PC-9 (cell line): ENCODE measurements at regions not wholly inside any gene's neighbourhood (a gene's known extent, or its start where the extent isn't known, plus 50 kb on each side); places are given as distances from the start of the nearest gene placed in this dataset.

Experiments used
- BruUV-seq: library from RNA; stranded (reverse); fragments of 400-500 nt; replicated peaks from 2 replicates; lab custom pipeline; 2021; lab: Mats Ljungman, UMichigan
- CTCF ChIA-PET: fragments of 300-600 bp; sonication (Branson Sonifier 250); formaldehyde crosslinking; loops from one replicate; lab custom pipeline; 2022; ENCODE audit warnings: antibody characterized with exemption; lab: Charles Lee
- POLR2A ChIA-PET: fragments of 300-600 bp; sonication (Branson Sonifier 250); formaldehyde crosslinking; loops from one replicate; lab custom pipeline; 2022; ENCODE audit warnings: antibody characterized with exemption; ENCODE audit not compliant: unreplicated experiment; lab: Charles Lee
- DNase-seq, 2 experiments: peaks; one replicate each; pipeline versions ENCODE4 v3.0.0 to v3.0.0-alpha.2; 2015 to 2022; ENCODE audit warnings: mixed read lengths in 1 of 2
- H2AFZ ChIP-seq: fragments of 200-600 bp; sonication (generic); 2 replicates; pipeline ENCODE4 v1.8.1; 2017; ENCODE audit warnings: antibody characterized with exemption
- H3F3A ChIP-seq: fragments of 200-600 bp; sonication (generic); 2 replicates; pipeline ENCODE4 v1.8.1; 2017; ENCODE audit warnings: antibody characterized with exemption, mild to moderate bottlenecking, low read depth; ENCODE audit not compliant: insufficient read depth
- H3K27ac ChIP-seq: fragments of 200-600 bp; sonication (generic); 2 replicates; pipeline ENCODE4 v1.6.1; 2016; ENCODE audit warnings: mixed run types
- H3K27me3 ChIP-seq: fragments of 200-600 bp; sonication (generic); 2 replicates; pipeline ENCODE4 v1.6.1; 2016; ENCODE audit warnings: low read depth, mixed run types; ENCODE audit not compliant: insufficient read depth
- H3K36me3 ChIP-seq: fragments of 200-600 bp; sonication (generic); 2 replicates; pipeline ENCODE4 v1.6.1; 2016; ENCODE audit warnings: low read depth, mixed run types
- H3K4me1 ChIP-seq: fragments of 200-600 bp; sonication (generic); replicated peaks from 2 replicates; pipeline ENCODE4 v1.6.1; 2016; ENCODE audit warnings: mixed run types; ENCODE audit not compliant: insufficient read depth
- H3K4me2 ChIP-seq: fragments of 200-600 bp; sonication (generic); 2 replicates; pipeline ENCODE4 v1.6.1; 2017; ENCODE audit warnings: mixed run types
- H3K4me3 ChIP-seq: fragments of 200-600 bp; sonication (generic); 2 replicates; pipeline ENCODE4 v1.6.1; 2016; ENCODE audit warnings: mixed run types
- H3K79me2 ChIP-seq: fragments of 200-600 bp; sonication (generic); 2 replicates; pipeline ENCODE4 v1.6.1; 2017; ENCODE audit warnings: low read depth, mixed run types
- H3K9me2 ChIP-seq: fragments of 200-600 bp; sonication (generic); 2 replicates; pipeline ENCODE4 v1.8.1; 2017; ENCODE audit warnings: mild to moderate bottlenecking; ENCODE audit not compliant: insufficient read depth
- H3K9me3 ChIP-seq: fragments of 200-600 bp; sonication (generic); 2 replicates; pipeline ENCODE4 v1.8.1; 2016; ENCODE audit warnings: low read depth; ENCODE audit not compliant: insufficient read depth
- H4K20me1 ChIP-seq: fragments of 200-600 bp; sonication (generic); 2 replicates; pipeline ENCODE4 v1.8.1; 2017; ENCODE audit not compliant: insufficient read depth
- EZH2 ChIP-seq: fragments of 200-600 bp; sonication (generic); IDR thresholded peaks from 2 replicates; pipeline ENCODE4 v1.8.0; 2017; ENCODE audit warnings: antibody characterized with exemption, low read depth
- intact Hi-C: fragments of 100-400 bp; cut with micrococcal nuclease; formaldehyde crosslinking; loops from one replicate; pipeline ENCODE4 v1.10.0; 2022; ENCODE audit not compliant: unreplicated experiment
- TF ChIP-seq, protein P1 (sequence below): fragments of 200-600 bp; sonication (generic); conservative IDR thresholded peaks from 2 replicates; pipeline ENCODE4 v1.6.1; 2017; ENCODE audit warnings: mixed run types, antibody characterized with exemption, mild to moderate bottlenecking, moderate library complexity

DNA sequence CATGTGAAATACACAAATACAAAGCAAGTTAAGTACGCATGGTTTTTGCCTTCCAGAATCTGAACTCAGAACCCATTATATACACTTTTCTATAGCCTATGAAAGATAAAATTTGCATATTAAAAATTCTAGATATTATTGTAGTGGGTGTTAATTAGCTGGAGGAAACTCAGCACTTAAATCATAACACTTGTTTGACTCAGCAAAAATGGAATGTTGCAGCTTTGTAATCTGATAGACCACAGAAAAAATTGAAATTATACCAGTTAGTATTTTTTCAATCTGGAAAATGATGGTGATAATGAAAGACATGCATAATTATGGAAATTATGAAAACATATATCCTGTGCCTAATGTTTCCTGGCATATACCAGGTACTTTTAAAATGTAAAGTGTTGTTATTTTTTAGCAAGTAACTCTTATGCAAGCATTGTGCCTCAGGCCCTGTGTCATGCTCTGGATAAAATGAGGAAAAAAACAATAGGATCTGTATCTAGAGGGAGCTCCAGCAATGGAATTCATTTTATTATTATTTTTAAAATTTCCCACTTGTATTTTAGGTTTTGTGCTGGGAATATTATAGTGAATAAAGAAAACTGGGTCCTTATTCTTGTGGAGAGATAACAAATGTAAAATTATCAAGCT lies 490.4 kb upstream of the SEMA3A start:
- no peaks in the 10 kb centered on the region for H3K9me2 ChIP-seq
- no TSS peak for BruUV-seq
- no peaks in the 10 kb centered on the region for H4K20me1 ChIP-seq
- 0 out of 2 replicates have a peak, but pooled peaks cover 17% of the 10 kb centered on the region for H3K4me1 ChIP-seq
- CTCF ChIA-PET, result no interaction called here
- no peak overlapping the region for H3K27ac ChIP-seq
- peaks cover 9% of the 10 kb centered on the region; the same call in 1 of the 2 replicates for H3K9me3 ChIP-seq
- intact Hi-C loops, result no loop called here
- no peak overlapping the region for H2AFZ ChIP-seq
- POLR2A ChIA-PET, result no interaction called here
- no peak overlapping the region for H3K4me2 ChIP-seq
- DNase-seq, result no peak
- H3K36me3 ChIP-seq, result no peaks in the 10 kb centered on the region
- no peaks in the 10 kb centered on the region for H3F3A ChIP-seq
- no peaks in the 10 kb centered on the region for H3K27me3 ChIP-seq
- H3K4me3 ChIP-seq, result no peak overlapping the region
- H3K79me2 ChIP-seq, result no peaks in the 10 kb centered on the region
- TF ChIP-seq EZH2, result no peak
- TF ChIP-seq, protein P1, sequence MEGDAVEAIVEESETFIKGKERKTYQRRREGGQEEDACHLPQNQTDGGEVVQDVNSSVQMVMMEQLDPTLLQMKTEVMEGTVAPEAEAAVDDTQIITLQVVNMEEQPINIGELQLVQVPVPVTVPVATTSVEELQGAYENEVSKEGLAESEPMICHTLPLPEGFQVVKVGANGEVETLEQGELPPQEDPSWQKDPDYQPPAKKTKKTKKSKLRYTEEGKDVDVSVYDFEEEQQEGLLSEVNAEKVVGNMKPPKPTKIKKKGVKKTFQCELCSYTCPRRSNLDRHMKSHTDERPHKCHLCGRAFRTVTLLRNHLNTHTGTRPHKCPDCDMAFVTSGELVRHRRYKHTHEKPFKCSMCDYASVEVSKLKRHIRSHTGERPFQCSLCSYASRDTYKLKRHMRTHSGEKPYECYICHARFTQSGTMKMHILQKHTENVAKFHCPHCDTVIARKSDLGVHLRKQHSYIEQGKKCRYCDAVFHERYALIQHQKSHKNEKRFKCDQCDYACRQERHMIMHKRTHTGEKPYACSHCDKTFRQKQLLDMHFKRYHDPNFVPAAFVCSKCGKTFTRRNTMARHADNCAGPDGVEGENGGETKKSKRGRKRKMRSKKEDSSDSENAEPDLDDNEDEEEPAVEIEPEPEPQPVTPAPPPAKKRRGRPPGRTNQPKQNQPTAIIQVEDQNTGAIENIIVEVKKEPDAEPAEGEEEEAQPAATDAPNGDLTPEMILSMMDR, result no peak

DNA sequence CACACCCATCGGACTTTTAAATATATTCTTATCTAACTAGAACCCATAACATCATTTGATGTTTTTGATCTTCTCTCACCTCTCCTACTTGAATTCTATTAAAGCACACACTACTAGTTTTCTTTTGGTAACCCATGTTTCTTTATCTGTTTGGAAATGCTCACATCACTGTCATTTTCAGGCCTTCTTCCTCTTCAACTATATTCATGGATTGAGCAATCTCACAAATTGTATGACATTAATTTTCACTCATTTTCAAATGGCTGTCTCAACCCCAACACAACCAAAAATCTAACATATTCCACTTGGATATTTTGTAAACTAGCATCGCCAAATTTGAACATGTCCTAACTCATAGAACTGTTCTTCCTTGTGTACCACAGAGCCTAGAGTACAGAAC lies 488.0 kb upstream of the SEMA3A start:
- Histone ChIP-seq H3K36me3 (no peaks in the 10 kb centered on the region), H3K27ac (no peak overlapping the region), H3K9me3 (peaks cover 2% of the 10 kb centered on the region), H3K4me2 (no peak overlapping the region), H3K4me1 (0 out of 2 replicates have a peak, but pooled peaks cover 9% of the 10 kb centered on the region), H3K79me2 (no peaks in the 10 kb centered on the region), H4K20me1 (no peaks in the 10 kb centered on the region), H2AFZ (no peak overlapping the region), H3F3A (no peaks in the 10 kb centered on the region), H3K4me3 (no peak overlapping the region), H3K9me2 (no peaks in the 10 kb centered on the region), H3K27me3 (no peaks in the 10 kb centered on the region)
- CTCF ChIA-PET, result no interaction called here
- DNase-seq, result no peak
- POLR2A ChIA-PET, result no interaction called here
- TF ChIP-seq EZH2, result no peak
- TF ChIP-seq, protein P1, result no peak
- intact Hi-C loops, result no loop called here
- BruUV-seq, result no TSS peak

DNA sequence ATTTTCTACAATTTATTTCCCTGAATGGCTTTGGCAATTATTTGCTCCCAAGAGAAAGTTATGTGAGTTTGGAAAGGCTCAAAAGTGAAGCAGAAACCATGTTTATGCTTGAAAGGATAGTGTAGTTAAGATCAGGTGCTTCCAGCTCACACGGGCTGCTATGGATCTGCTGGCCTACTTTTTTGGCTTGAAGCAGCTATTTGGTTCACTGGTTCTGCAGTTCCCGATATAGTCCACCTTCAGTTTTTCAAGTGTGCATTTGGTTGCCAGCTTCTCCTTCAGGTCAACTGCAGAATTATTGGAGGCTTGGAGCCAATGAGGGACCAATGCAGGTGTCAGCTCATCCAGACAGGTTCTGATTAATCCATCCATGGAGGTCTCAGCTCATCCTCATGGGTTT lies 484.3 kb upstream of the SEMA3A start:
- TF ChIP-seq, protein P1, result no peak
- no peak for TF ChIP-seq EZH2
- CTCF ChIA-PET, result no interaction called here
- no TSS peak for BruUV-seq

More for the DNA sequence above, 484.3 kb upstream of the SEMA3A start:
- H3K4me3 ChIP-seq, result no peak overlapping the region
- DNase-seq, result no peak
- H2AFZ ChIP-seq, result no peak overlapping the region
- peaks cover 9% of the 10 kb centered on the region; the same call in 1 of the 2 replicates for H3K4me1 ChIP-seq
- no peaks in the 10 kb centered on the region for H3K9me2 ChIP-seq
- H3K36me3 ChIP-seq, result peaks cover 3% of the 10 kb centered on the region; the same call in 1 of the 2 replicates
- no peaks in the 10 kb centered on the region; the same call in none of the 2 replicates for H3K9me3 ChIP-seq
- 0 out of 2 replicates have a peak, but pooled peaks cover 5% of the 10 kb centered on the region for H3F3A ChIP-seq
- no peaks in the 10 kb centered on the region for H4K20me1 ChIP-seq
- no peak overlapping the region for H3K4me2 ChIP-seq
- H3K27ac ChIP-seq, result no peak overlapping the region
- intact Hi-C loops, result no loop called here
- no peaks in the 10 kb centered on the region for H3K79me2 ChIP-seq
- H3K27me3 ChIP-seq, result no peaks in the 10 kb centered on the region
- POLR2A ChIA-PET, result interaction anchor here (0.6 kb wide), 1 partner anchor 665 kb away, joined by 4 read pairs; no protein-coding TSS in a partner anchor
